Neural crest cell (in vitro differentiated cells): ENCODE measurements at regions not wholly inside any gene's neighbourhood (a gene's known extent, or its start where the extent isn't known, plus 50 kb on each side); places are given as distances from the start of the nearest gene placed in this dataset.

Source experiments
- DNase-seq: peaks from one replicate; pipeline ENCODE4 v3.0.0; 2021; ENCODE audit warnings: low read depth, mixed read lengths, low spot score
- H3K27ac Mint-ChIP-seq: one replicate; pipeline ENCODE4 v1.8.0; 2021; ENCODE audit warnings: mild to moderate bottlenecking, mixed read lengths; ENCODE audit not compliant: unreplicated experiment
- H3K27me3 Mint-ChIP-seq: 2 replicates; pipeline ENCODE4 v1.8.0; 2021; ENCODE audit warnings: low read depth, mild to moderate bottlenecking, mixed read lengths
- H3K36me3 Mint-ChIP-seq: 2 replicates; pipeline ENCODE4 v1.8.0; 2021; ENCODE audit warnings: low read depth, mild to moderate bottlenecking, mixed read lengths
- H3K4me1 Mint-ChIP-seq: 2 replicates; pipeline ENCODE4 v1.8.0; 2021; ENCODE audit warnings: mixed read lengths
- H3K4me3 Mint-ChIP-seq: one replicate; pipeline ENCODE4 v1.8.0; 2021; ENCODE audit warnings: mild to moderate bottlenecking, mixed read lengths
- H3K9me3 Mint-ChIP-seq: 2 replicates; pipeline ENCODE4 v1.8.0; 2021; ENCODE audit warnings: mixed read lengths
- CTCF ChIP-seq: fragments of 200-600 bp; sonication (generic); conservative IDR thresholded peaks from 2 replicates; pipeline ENCODE4 v1.5.0; 2021; ENCODE audit warnings: antibody characterized with exemption, mild to moderate bottlenecking

DNA sequence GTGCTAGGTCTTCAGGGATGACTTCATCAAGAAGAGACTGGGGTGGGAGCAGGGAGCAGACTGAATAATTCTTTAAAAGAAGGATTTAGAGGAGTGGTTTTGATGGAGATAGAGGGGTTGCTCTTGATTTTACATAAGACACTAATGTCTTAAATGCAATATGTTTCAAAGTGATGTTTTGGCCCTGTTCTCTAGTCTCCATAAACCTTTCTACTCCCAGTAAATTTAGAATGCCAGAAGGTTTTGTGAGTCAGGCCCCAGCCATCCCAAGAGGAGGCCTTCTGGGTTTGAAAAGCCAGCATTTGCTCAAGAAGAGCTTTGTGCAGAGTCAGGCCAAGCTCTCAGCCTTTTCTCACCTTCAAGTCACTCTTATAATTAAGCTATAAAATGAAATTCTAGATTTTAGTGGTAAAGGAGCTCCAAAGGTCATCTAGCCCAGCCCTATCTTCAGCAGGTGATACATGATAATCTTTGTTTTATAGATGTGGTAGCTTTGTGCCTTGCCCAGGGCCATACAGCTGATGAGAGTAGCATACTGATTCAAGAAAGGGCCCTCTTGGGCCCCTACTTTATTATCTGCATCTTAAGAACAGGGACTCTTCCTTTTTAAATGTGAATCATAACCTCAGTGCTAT lies 122.8 kb upstream of the MTNR1B start:
- Mint-ChIP-seq H3K4me1 (peaks cover 28% of the 10 kb centered on the region), H3K9me3 (no peaks in the 10 kb centered on the region), H3K27ac (no peak overlapping the region), H3K4me3 (no peak overlapping the region), H3K27me3 (no peaks in the 10 kb centered on the region), H3K36me3 (peaks cover 9% of the 10 kb centered on the region)
- no peak for DNase-seq
- no peak for TF ChIP-seq CTCF

DNA sequence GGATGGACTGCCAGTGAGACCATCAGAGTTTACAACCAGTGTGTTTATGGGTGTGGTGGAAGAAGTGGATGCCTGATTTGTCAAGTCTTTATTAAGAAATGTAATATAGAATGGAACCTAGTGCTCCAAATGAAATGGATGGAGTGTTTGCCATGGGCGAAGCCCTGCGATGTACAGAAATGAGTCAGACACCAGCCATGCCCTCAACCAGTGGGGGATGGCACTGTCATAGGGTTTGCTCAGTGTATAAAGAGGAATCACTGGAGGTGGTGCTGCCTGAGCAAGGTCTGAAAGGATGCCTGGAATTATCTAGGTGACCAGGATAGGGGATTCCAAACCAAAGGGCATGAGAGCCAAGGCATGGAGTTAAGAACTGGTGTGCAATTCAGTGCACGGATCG lies 120.9 kb upstream of the MTNR1B start:
- DNase-seq: no peak
- H3K27ac Mint-ChIP-seq: peak overlapping the region; percentile 75
- H3K36me3 Mint-ChIP-seq: peaks cover 10% of the 10 kb centered on the region

GRCh38 chr11:92850296-92850826 lies 119.1 kb upstream of the MTNR1B start:
- no peaks in the 10 kb centered on the region for H3K9me3 Mint-ChIP-seq
- H3K27ac Mint-ChIP-seq: no peak overlapping the region
- no peak for DNase-seq
- no peak for TF ChIP-seq CTCF
- no peak overlapping the region for H3K4me3 Mint-ChIP-seq
- H3K4me1 Mint-ChIP-seq: peaks cover 15% of the 10 kb centered on the region
- H3K27me3 Mint-ChIP-seq: no peaks in the 10 kb centered on the region
- H3K36me3 Mint-ChIP-seq: peaks cover 7% of the 10 kb centered on the region

More for the DNA sequence above, 120.9 kb upstream of the MTNR1B start:
- no peak overlapping the region for H3K4me3 Mint-ChIP-seq
- H3K4me1 Mint-ChIP-seq: peaks cover 21% of the 10 kb centered on the region
- no peaks in the 10 kb centered on the region for H3K27me3 Mint-ChIP-seq
- TF ChIP-seq CTCF: no peak
- no peaks in the 10 kb centered on the region for H3K9me3 Mint-ChIP-seq

DNA sequence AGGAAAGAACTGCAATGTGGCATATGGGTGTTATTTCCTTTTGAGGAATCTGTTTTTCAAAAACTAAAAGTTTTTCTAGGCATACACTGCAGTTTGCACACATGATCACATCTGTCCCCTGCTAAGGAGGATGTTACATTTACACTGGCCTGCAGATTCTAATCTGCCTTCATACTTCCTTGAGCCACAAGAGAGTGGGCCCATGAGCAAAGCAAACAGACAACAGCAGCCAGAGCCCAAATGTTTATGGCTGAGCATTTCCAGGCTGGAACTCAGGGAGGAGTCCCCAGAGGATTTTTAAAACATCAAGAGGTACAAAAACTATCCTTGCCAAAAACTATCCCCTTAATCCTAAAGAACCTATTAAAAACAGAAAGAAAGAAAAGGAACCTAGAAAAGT lies 117.2 kb upstream of the MTNR1B start:
- peaks cover 10% of the 10 kb centered on the region for H3K4me1 Mint-ChIP-seq
- H3K27me3 Mint-ChIP-seq: no peaks in the 10 kb centered on the region
- H3K36me3 Mint-ChIP-seq: peaks cover 7% of the 10 kb centered on the region
- no peak overlapping the region for H3K27ac Mint-ChIP-seq
- no peak for DNase-seq
- no peaks in the 10 kb centered on the region for H3K9me3 Mint-ChIP-seq
- no peak overlapping the region for H3K4me3 Mint-ChIP-seq
- no peak for TF ChIP-seq CTCF

GRCh38 chr11:92852946-92853345 lies 116.5 kb upstream of the MTNR1B start:
- Mint-ChIP-seq H3K4me1 (peaks cover 10% of the 10 kb centered on the region), H3K4me3 (no peak overlapping the region), H3K27ac (no peak overlapping the region), H3K9me3 (no peaks in the 10 kb centered on the region), H3K36me3 (peaks cover 5% of the 10 kb centered on the region), H3K27me3 (no peaks in the 10 kb centered on the region)
- DNase-seq: no peak
- TF ChIP-seq CTCF: no peak
